Neural cell (in vitro differentiated cells): ENCODE measurements at regions not wholly inside any gene's neighbourhood (a gene's known extent, or its start where the extent isn't known, plus 50 kb on each side); places are given as distances from the start of the nearest gene placed in this dataset.

Experiments used
- H2AFZ ChIP-seq: fragments of 200-600, 300-800 bp; sonication (generic), shearing (Covaris generic); 2 replicates; pipeline ENCODE4 v1.6.0; 2014; ENCODE audit warnings: low read depth, mild to moderate bottlenecking, antibody characterized with exemption, low read length, moderate library complexity
- H3F3A ChIP-seq: fragments of 200-600 bp; shearing (Covaris generic); 2 replicates; pipeline ENCODE4 v1.6.1; 2016; ENCODE audit warnings: mild to moderate bottlenecking, moderate library complexity, mixed read lengths, antibody characterized with exemption, low read length; ENCODE audit not compliant: insufficient read depth, poor library complexity, severe bottlenecking
- H3K27ac ChIP-seq: fragments of 200-600, 300-800 bp; sonication (generic), shearing (Covaris generic); 2 replicates; pipeline ENCODE4 v1.5.1; 2014; ENCODE audit warnings: mild to moderate bottlenecking, low read length, moderate library complexity
- H3K27me3 ChIP-seq: fragments of 300-800, 200-600 bp; sonication (generic), shearing (Covaris generic); 2 replicates; pipeline ENCODE4 v1.6.0; 2014; ENCODE audit warnings: mild to moderate bottlenecking, low read depth, low read length, moderate library complexity; ENCODE audit not compliant: insufficient read depth
- H3K36me3 ChIP-seq: fragments of 300-800, 200-600 bp; sonication (generic), shearing (Covaris generic); 2 replicates; pipeline ENCODE4 v1.5.1; 2014; ENCODE audit warnings: mild to moderate bottlenecking, antibody characterized with exemption, low read length, moderate library complexity; ENCODE audit not compliant: insufficient read depth
- H3K4me2 ChIP-seq: fragments of 300-800, 200-600 bp; sonication (generic), shearing (Covaris generic); 2 replicates; pipeline ENCODE4 v1.6.0; 2014; ENCODE audit warnings: mild to moderate bottlenecking, low read length
- H3K4me3 ChIP-seq: fragments of 300-800, 200-600 bp; sonication (generic), shearing (Covaris generic); 2 replicates; pipeline ENCODE4 v1.5.1; 2014; ENCODE audit warnings: mild to moderate bottlenecking, low read length, moderate library complexity
- H3K79me2 ChIP-seq: fragments of 200-600 bp; shearing (Covaris generic); replicated peaks from 2 replicates; pipeline ENCODE4 v1.6.0; 2014; ENCODE audit warnings: mild to moderate bottlenecking, low read length, moderate library complexity; ENCODE audit not compliant: insufficient read depth
- H3K9ac ChIP-seq: fragments of 300-800, 200-600 bp; sonication (generic), shearing (Covaris generic); 2 replicates; pipeline ENCODE4 v1.6.1; 2016; ENCODE audit warnings: mild to moderate bottlenecking, low read length, mixed read lengths
- H3K9me2 ChIP-seq: fragments of 200-600 bp; shearing (Covaris generic); 2 replicates; pipeline ENCODE4 v1.6.1; 2016; ENCODE audit warnings: mild to moderate bottlenecking, low read length, mixed read lengths; ENCODE audit not compliant: insufficient read depth
- H3K9me3 ChIP-seq: fragments of 200-600, 300-800 bp; sonication (generic), shearing (Covaris generic); 2 replicates; pipeline ENCODE4 v1.6.1; 2016; ENCODE audit warnings: mild to moderate bottlenecking, mixed run types, low read length, moderate library complexity, mixed read lengths
- H4K20me1 ChIP-seq: fragments of 200-600 bp; shearing (Covaris generic); 2 replicates; pipeline ENCODE4 v1.6.1; 2016; ENCODE audit warnings: mild to moderate bottlenecking, mixed run types; ENCODE audit not compliant: insufficient read depth
- EP300 ChIP-seq: fragments of 450-650 bp; conservative IDR thresholded peaks from 2 replicates; pipeline ENCODE4 v1.6.1; 2014; ENCODE audit warnings: antibody characterized with exemption, mild to moderate bottlenecking, moderate library complexity; ENCODE audit not compliant: poor library complexity, severe bottlenecking
- EZH2 ChIP-seq: fragments of 200-600, 300-800 bp; shearing (Covaris generic), sonication (generic); IDR thresholded peaks from 2 replicates; pipeline ENCODE4 v1.6.1; 2014; ENCODE audit warnings: antibody characterized with exemption, low read length, borderline replicate concordance, mild to moderate bottlenecking; ENCODE audit not compliant: insufficient read depth, poor library complexity, severe bottlenecking
- MXI1 ChIP-seq: fragments of 450-650 bp; conservative IDR thresholded peaks from 2 replicates; pipeline ENCODE4 v1.6.1; 2014; ENCODE audit warnings: antibody characterized with exemption, mild to moderate bottlenecking; ENCODE audit not compliant: poor library complexity, severe bottlenecking
- POLR2AphosphoS5 ChIP-seq: IDR thresholded peaks from 2 replicates; pipeline ENCODE4 v1.6.1; 2012
- RAD21 ChIP-seq: fragments of 450-650 bp; conservative IDR thresholded peaks from 2 replicates; pipeline ENCODE4 v1.6.1; 2014; ENCODE audit warnings: antibody characterized with exemption, mild to moderate bottlenecking, moderate library complexity
- SMC3 ChIP-seq: fragments of 450-650 bp; conservative IDR thresholded peaks from 2 replicates; pipeline ENCODE4 v1.6.1; 2014; ENCODE audit warnings: antibody characterized with exemption, mild to moderate bottlenecking, moderate library complexity; ENCODE audit not compliant: poor library complexity
- TAF1 ChIP-seq: IDR thresholded peaks from 2 replicates; pipeline ENCODE4 v1.6.1; 2012; ENCODE audit warnings: low read depth
- TF ChIP-seq, protein P1 (sequence below): fragments of 450-650 bp; IDR thresholded peaks from 2 replicates; pipeline ENCODE4 v1.5.1; 2014; ENCODE audit warnings: antibody characterized with exemption, mild to moderate bottlenecking, moderate library complexity; ENCODE audit not compliant: poor library complexity, severe bottlenecking
- TF ChIP-seq, protein P2 (sequence below): IDR thresholded peaks from 2 replicates; pipeline ENCODE4 v1.6.1; 2012; ENCODE audit warnings: borderline replicate concordance

- no peaks in the 10 kb centered on the region for H4K20me1 ChIP-seq
- no peak overlapping the region for H3K4me3 ChIP-seq
- TF ChIP-seq EP300, result no peak
- TF ChIP-seq TAF1, result no peak
- TF ChIP-seq SMC3, result no peak
- no peak for TF ChIP-seq MXI1
- TF ChIP-seq POLR2AphosphoS5, result no peak
- TF ChIP-seq, protein P1, sequence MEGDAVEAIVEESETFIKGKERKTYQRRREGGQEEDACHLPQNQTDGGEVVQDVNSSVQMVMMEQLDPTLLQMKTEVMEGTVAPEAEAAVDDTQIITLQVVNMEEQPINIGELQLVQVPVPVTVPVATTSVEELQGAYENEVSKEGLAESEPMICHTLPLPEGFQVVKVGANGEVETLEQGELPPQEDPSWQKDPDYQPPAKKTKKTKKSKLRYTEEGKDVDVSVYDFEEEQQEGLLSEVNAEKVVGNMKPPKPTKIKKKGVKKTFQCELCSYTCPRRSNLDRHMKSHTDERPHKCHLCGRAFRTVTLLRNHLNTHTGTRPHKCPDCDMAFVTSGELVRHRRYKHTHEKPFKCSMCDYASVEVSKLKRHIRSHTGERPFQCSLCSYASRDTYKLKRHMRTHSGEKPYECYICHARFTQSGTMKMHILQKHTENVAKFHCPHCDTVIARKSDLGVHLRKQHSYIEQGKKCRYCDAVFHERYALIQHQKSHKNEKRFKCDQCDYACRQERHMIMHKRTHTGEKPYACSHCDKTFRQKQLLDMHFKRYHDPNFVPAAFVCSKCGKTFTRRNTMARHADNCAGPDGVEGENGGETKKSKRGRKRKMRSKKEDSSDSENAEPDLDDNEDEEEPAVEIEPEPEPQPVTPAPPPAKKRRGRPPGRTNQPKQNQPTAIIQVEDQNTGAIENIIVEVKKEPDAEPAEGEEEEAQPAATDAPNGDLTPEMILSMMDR, result no peak
- TF ChIP-seq, protein P2, sequence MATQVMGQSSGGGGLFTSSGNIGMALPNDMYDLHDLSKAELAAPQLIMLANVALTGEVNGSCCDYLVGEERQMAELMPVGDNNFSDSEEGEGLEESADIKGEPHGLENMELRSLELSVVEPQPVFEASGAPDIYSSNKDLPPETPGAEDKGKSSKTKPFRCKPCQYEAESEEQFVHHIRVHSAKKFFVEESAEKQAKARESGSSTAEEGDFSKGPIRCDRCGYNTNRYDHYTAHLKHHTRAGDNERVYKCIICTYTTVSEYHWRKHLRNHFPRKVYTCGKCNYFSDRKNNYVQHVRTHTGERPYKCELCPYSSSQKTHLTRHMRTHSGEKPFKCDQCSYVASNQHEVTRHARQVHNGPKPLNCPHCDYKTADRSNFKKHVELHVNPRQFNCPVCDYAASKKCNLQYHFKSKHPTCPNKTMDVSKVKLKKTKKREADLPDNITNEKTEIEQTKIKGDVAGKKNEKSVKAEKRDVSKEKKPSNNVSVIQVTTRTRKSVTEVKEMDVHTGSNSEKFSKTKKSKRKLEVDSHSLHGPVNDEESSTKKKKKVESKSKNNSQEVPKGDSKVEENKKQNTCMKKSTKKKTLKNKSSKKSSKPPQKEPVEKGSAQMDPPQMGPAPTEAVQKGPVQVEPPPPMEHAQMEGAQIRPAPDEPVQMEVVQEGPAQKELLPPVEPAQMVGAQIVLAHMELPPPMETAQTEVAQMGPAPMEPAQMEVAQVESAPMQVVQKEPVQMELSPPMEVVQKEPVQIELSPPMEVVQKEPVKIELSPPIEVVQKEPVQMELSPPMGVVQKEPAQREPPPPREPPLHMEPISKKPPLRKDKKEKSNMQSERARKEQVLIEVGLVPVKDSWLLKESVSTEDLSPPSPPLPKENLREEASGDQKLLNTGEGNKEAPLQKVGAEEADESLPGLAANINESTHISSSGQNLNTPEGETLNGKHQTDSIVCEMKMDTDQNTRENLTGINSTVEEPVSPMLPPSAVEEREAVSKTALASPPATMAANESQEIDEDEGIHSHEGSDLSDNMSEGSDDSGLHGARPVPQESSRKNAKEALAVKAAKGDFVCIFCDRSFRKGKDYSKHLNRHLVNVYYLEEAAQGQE, result no peak
- TF ChIP-seq EZH2, result no peak
- TF ChIP-seq RAD21, result no peak
- no peak overlapping the region for H2AFZ ChIP-seq
- H3K27me3 ChIP-seq, result no peaks in the 10 kb centered on the region
- no peaks in the 10 kb centered on the region for H3K9me3 ChIP-seq
- no peaks in the 10 kb centered on the region for H3K79me2 ChIP-seq
- no peak overlapping the region for H3K4me2 ChIP-seq
- no peaks in the 10 kb centered on the region for H3K9me2 ChIP-seq
- H3K9ac ChIP-seq, result no peak overlapping the region
- H3F3A ChIP-seq, result no peaks in the 10 kb centered on the region
- H3K27ac ChIP-seq, result no peak overlapping the region
- H3K36me3 ChIP-seq, result no peaks in the 10 kb centered on the region
Measured at GRCh38 chr1:118275472-118276115, 90.6 kb upstream of the SPAG17 start.

- Histone ChIP-seq H3K79me2 (no peaks in the 10 kb centered on the region), H3F3A (no peaks in the 10 kb centered on the region), H3K27me3 (no peaks in the 10 kb centered on the region), H3K27ac (no peak overlapping the region), H3K9me3 (no peaks in the 10 kb centered on the region), H3K9ac (no peak overlapping the region), H3K9me2 (no peaks in the 10 kb centered on the region), H3K4me3 (no peak overlapping the region), H3K36me3 (no peaks in the 10 kb centered on the region), H3K4me2 (no peak overlapping the region), H2AFZ (no peak overlapping the region), H4K20me1 (no peaks in the 10 kb centered on the region)
- TF ChIP-seq RAD21 (no peak), EP300 (no peak), SMC3 (no peak), EZH2 (no peak), TAF1 (no peak), POLR2AphosphoS5 (no peak), MXI1 (no peak)
- TF ChIP-seq, protein P1, result no peak
- TF ChIP-seq, protein P2, result no peak
Measured at GRCh38 chr1:118272884-118273283, 87.9 kb upstream of the SPAG17 start.
